Left lung (tissue), 4 donors: ENCODE measurements at regions not wholly inside any gene's neighbourhood (a gene's known extent, or its start where the extent isn't known, plus 50 kb on each side); places are given as distances from the start of the nearest gene placed in this dataset.

Experiments
- ATAC-seq: fragments of 200-7000 bp; cut with Tn5 transposase; one replicate; pipeline ENCODE4 v1.9.1; 2020; ENCODE audit warnings: moderate library complexity
- DNase-seq, 4 donors: peaks; one replicate each; pipeline ENCODE4 v3.0.0-alpha.2; 2013 to 2020
- H3K27ac ChIP-seq, 2 donors: fragments of 200-600 bp; sonication (generic) in 1 of 2; one replicate each; pipeline versions ENCODE4 v1.5.0 to v1.8.0; 2020 to 2021
- H3K27me3 ChIP-seq, 2 donors: fragments of 200-600 bp; sonication (generic) in 1 of 2; one replicate each; pipeline versions ENCODE4 v1.5.0 to v1.8.0; 2020 to 2021
- H3K36me3 ChIP-seq, 2 donors: fragments of 200-600 bp; sonication (generic) in 1 of 2; one replicate each; pipeline versions ENCODE4 v1.5.0 to v1.8.0; 2020 to 2021
- H3K4me1 ChIP-seq, 2 donors: fragments of 200-600 bp; one replicate each; pipeline ENCODE4 v1.8.0; 2021
- H3K4me3 ChIP-seq, 2 donors: fragments of 200-600 bp; sonication (generic) in 1 of 2; one replicate each; pipeline versions ENCODE4 v1.5.0 to v1.8.0; 2020 to 2021; ENCODE audit warnings: mild to moderate bottlenecking in 1 of 2
- H3K9me3 ChIP-seq, 2 donors: fragments of 200-600 bp; sonication (generic) in 1 of 2; one replicate each; pipeline versions ENCODE4 v1.5.0 to v1.8.0; 2020 to 2021
- CTCF ChIP-seq, 2 donors: fragments of 200-600 bp; sonication (generic) in 1 of 2; IDR thresholded peaks; one replicate each; pipeline versions ENCODE4 v1.5.0 to v1.8.0; 2021; ENCODE audit warnings: antibody characterized with exemption in 2 of 2
- intact Hi-C, 2 donors: fragments of 100-400 bp; cut with DNase I; formaldehyde crosslinking; loops; one replicate each; pipeline versions ENCODE4 v1.11.2 to v1.14.2; 2022
- donor health status: DM: no; HTN: yes; CAD: no.
- donor health status: DM: no; HTN: no; CAD: no.

DNA sequence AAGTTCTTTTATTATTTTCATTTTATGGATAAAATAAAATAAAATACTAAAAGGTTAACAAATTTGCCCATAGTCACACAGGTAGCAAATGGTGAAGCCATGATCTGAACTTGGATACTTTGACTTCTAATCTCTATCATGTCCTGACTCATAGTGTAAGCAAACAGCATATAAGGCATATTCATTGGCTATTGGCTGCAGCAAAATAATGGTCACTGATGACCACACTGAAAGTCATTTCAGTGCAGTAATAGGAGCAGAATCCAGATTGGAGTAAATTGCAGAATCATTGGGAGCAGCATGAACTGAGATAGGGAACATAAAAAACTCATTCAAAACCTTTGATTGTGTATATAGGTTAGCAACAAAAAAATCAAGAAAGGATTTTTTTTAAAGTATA, 262.9 kb downstream of the PLA2G4A start:
- no peaks in the 10 kb centered on the region for H3K4me1 ChIP-seq
- intact Hi-C loops = no loop called here
- no peak for DNase-seq
- H3K36me3 ChIP-seq = no peaks in the 10 kb centered on the region
- H3K4me3 ChIP-seq = no peak overlapping the region
- TF ChIP-seq CTCF (IDR thresholded peaks at IDR 0.05) = no peak
- peaks cover 0 to 10% of the 10 kb centered on the region in 2 donors for H3K9me3 ChIP-seq
- no peak overlapping the region for H3K27ac ChIP-seq
- H3K27me3 ChIP-seq = no peaks in the 10 kb centered on the region
- no peak for ATAC-seq

GRCh38 chr1:187092104-187092503, 263.4 kb downstream of the PLA2G4A start:
- ATAC-seq (no peak), DNase-seq (no peak)
- H3K9me3 ChIP-seq = peaks cover 0 to 10% of the 10 kb centered on the region in 2 donors
- no peaks in the 10 kb centered on the region for H3K36me3 ChIP-seq
- intact Hi-C loops = no loop called here
- H3K4me3 ChIP-seq = no peak overlapping the region
- H3K4me1 ChIP-seq = no peaks in the 10 kb centered on the region
- no peak for TF ChIP-seq CTCF (IDR thresholded peaks at IDR 0.05)
- H3K27me3 ChIP-seq = no peaks in the 10 kb centered on the region
- no peak overlapping the region for H3K27ac ChIP-seq

DNA sequence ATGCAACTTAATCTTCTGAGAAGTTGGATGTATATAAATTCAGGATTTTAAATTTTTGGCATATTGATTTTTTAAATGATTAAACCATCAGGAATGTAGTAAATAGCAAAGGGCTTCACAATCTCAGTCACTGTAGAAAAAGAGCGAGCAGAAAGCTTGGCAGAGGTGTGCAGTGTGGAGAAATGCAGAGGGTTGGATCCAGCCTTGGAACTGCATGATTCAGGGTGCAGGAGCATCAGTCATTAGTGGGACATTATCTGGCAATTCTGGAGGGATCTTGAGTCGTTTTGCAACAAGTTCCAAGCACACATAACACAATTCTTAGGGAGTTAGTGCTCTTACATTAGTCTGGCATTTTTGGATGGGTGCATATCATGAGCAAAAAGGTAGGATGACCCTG, 267.9 kb downstream of the PLA2G4A start:
- peaks cover 0 to 3% of the 10 kb centered on the region in 2 donors for H3K9me3 ChIP-seq
- no peak for TF ChIP-seq CTCF (IDR thresholded peaks at IDR 0.05)
- no peaks in the 10 kb centered on the region for H3K27me3 ChIP-seq
- no peak overlapping the region for H3K27ac ChIP-seq
- ATAC-seq (no peak), DNase-seq (no peak)
- no peaks in the 10 kb centered on the region for H3K4me1 ChIP-seq
- intact Hi-C loops = no loop called here
- H3K36me3 ChIP-seq = no peaks in the 10 kb centered on the region
- H3K4me3 ChIP-seq = no peak overlapping the region

DNA sequence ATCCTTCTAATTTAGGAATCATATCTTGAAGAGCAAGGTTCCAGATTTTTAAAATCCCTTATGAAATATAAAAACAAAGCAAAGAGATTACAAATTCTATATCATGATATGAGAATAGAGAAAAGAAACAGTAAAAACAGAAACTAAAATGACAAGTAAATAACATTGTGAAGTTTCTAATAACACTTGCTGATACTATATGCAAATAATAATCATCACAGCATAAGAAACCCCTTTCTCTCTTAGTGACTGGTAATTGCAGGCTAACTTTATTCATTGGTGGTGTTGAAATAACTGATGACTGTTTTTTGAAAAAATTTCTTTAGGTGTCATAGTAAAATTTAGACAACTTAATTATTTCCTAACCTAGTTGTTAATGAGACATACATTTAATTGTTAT, 281.6 kb downstream of the PLA2G4A start:
- DNase-seq (no peak), ATAC-seq (no peak)
- no peaks in the 10 kb centered on the region for H3K27me3 ChIP-seq
- no peak overlapping the region for H3K4me3 ChIP-seq
- H3K27ac ChIP-seq = no peak overlapping the region
- no peaks in the 10 kb centered on the region for H3K9me3 ChIP-seq
- intact Hi-C loops = no loop called here
- TF ChIP-seq CTCF (IDR thresholded peaks at IDR 0.05) = no peak
- H3K4me1 ChIP-seq = no peaks in the 10 kb centered on the region
- H3K36me3 ChIP-seq = no peaks in the 10 kb centered on the region

- Histone ChIP-seq H3K9me3 (no peaks in the 10 kb centered on the region), H3K36me3 (no peaks in the 10 kb centered on the region), H3K27me3 (no peaks in the 10 kb centered on the region), H3K4me3 (no peak overlapping the region), H3K4me1 (no peaks in the 10 kb centered on the region), H3K27ac (no peak overlapping the region)
- DNase-seq (no peak), ATAC-seq (no peak)
- intact Hi-C loops = no loop called here
- TF ChIP-seq CTCF (IDR thresholded peaks at IDR 0.05) = no peak
Observed at GRCh38 chr1:187114792-187115191, 286.0 kb downstream of the PLA2G4A start.
